Naive thymus-derived CD4-positive, alpha-beta T cell (primary cell): ENCODE measurements at regions not wholly inside any gene's neighbourhood (a gene's known extent, or its start where the extent isn't known, plus 50 kb on each side); places are given as distances from the start of the nearest gene placed in this dataset.

ENCODE experiments used
- ATAC-seq: fragments of 150-1000 bp; cut with Tn5 transposase; 2 replicates; pipeline ENCODE4 v1.10.0; 2021; ENCODE audit warnings: mild to moderate bottlenecking, moderate library complexity
- CTCF ChIA-PET: fragments of 350-600 bp; sonication (Branson Sonifier 250); formaldehyde crosslinking; loops from one replicate; lab custom pipeline; 2021; ENCODE audit warnings: antibody characterized with exemption; lab: Charles Lee
- POLR2A ChIA-PET: fragments of 350-600 bp; sonication (Branson Sonifier 250); formaldehyde crosslinking; loops from one replicate; lab custom pipeline; 2021; ENCODE audit warnings: antibody characterized with exemption, inconsistent platforms; lab: Charles Lee
- DNase-seq, 9 donors: peaks; one replicate each; pipeline versions ENCODE4 v3.0.0 to v3.0.0-alpha.2; 2020 to 2022; ENCODE audit warnings: mixed read lengths in 1 of 9
- H3K27ac ChIP-seq: one replicate; pipeline ENCODE4 v1.7.0; 2013; ENCODE audit warnings: mild to moderate bottlenecking, low read depth, low read length, moderate library complexity
- H3K27me3 ChIP-seq, 2 donors: one replicate each; pipeline ENCODE4 v1.7.0; 2013; ENCODE audit warnings: low read length in 2 of 2, mild to moderate bottlenecking in 2 of 2, moderate library complexity in 2 of 2; ENCODE audit not compliant: control insufficient read depth in 2 of 2, insufficient read depth in 2 of 2
- H3K36me3 ChIP-seq, 3 experiments: 1 replicate in 2 of 3; 2 replicates in 1 of 3; pipeline ENCODE4 v1.7.0; 2013; ENCODE audit warnings: low read length in 3 of 3, mild to moderate bottlenecking in 3 of 3, moderate library complexity in 1 of 3; ENCODE audit not compliant: insufficient read depth in 3 of 3, control insufficient read depth in 2 of 3
- H3K4me1 ChIP-seq, 2 donors: one replicate each; pipeline ENCODE4 v1.7.0; 2013; ENCODE audit warnings: low read length in 2 of 2, mild to moderate bottlenecking in 2 of 2, moderate library complexity in 1 of 2; ENCODE audit not compliant: control insufficient read depth in 2 of 2, insufficient read depth in 2 of 2
- H3K4me3 ChIP-seq: 2 replicates; pipeline ENCODE4 v1.7.0; 2013; ENCODE audit warnings: mild to moderate bottlenecking, low read length
- H3K9me3 ChIP-seq, 3 experiments: 1 replicate in 2 of 3; 2 replicates in 1 of 3; pipeline ENCODE4 v1.7.0; 2013; ENCODE audit warnings: low read length in 3 of 3; ENCODE audit not compliant: control insufficient read depth in 2 of 3
- H3K27ac Mint-ChIP-seq, 9 donors: one replicate each; pipeline ENCODE4 v1.8.0; 2020 to 2022; ENCODE audit warnings: mixed read lengths in 9 of 9, mild to moderate bottlenecking in 8 of 9, moderate library complexity in 5 of 9, inconsistent platforms in 2 of 9
- H3K27me3 Mint-ChIP-seq, 5 donors: one replicate each; pipeline ENCODE4 v1.8.0; 2021 to 2022; ENCODE audit warnings: mixed read lengths in 5 of 5, mild to moderate bottlenecking in 1 of 5
- H3K36me3 Mint-ChIP-seq, 5 donors: one replicate each; pipeline ENCODE4 v1.8.0; 2020 to 2022; ENCODE audit warnings: mixed read lengths in 5 of 5, mild to moderate bottlenecking in 3 of 5, inconsistent platforms in 1 of 5
- H3K4me1 Mint-ChIP-seq, 7 donors: one replicate each; pipeline ENCODE4 v1.8.0; 2020 to 2022; ENCODE audit warnings: mixed read lengths in 7 of 7, mild to moderate bottlenecking in 3 of 7, inconsistent platforms in 1 of 7
- H3K4me3 Mint-ChIP-seq, 10 donors: one replicate each; pipeline ENCODE4 v1.8.0; 2020 to 2022; ENCODE audit warnings: mild to moderate bottlenecking in 10 of 10, mixed read lengths in 10 of 10, moderate library complexity in 6 of 10, inconsistent platforms in 2 of 10
- H3K9me3 Mint-ChIP-seq, 11 donors: one replicate each; pipeline ENCODE4 v1.8.0; 2020 to 2022; ENCODE audit warnings: mixed read lengths in 11 of 11, mild to moderate bottlenecking in 4 of 11, inconsistent platforms in 1 of 11, moderate library complexity in 1 of 11
- intact Hi-C, 2 donors: fragments of 100-400 bp; cut with micrococcal nuclease; formaldehyde crosslinking; loops; one replicate each; pipeline ENCODE4 v1.15.1; 2023

DNA sequence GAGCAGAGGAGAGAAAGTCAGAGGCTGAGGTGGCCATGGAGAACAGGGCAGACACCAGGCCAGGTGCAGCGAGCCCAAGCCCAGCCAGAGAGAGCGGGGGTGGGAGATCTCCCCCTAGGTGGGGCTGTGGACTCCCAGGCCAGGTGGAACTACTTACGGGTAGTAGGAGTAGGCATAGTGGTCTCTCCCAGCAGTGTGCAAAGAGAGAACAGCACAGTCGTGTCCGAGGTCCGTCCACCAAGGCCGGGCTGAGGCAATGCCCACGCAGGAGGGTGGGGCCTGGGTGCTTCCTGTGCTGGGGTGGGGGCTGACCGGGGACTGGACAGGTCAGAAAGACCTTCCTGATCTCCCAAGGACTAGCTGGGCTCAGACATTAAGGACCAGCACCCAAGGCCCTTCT lies 263.7 kb downstream of the PTPRU start:
- DNase-seq (no peak), ATAC-seq (no peak)
- Histone ChIP-seq H3K27ac (no peak overlapping the region), H3K4me1 (no peaks in the 10 kb centered on the region), H3K4me3 (no peak overlapping the region), H3K27me3 (no peaks in the 10 kb centered on the region), H3K9me3 (peaks cover 0 to 14% (median 0%) of the 10 kb centered on the region in 3 experiments), H3K36me3 (no peaks in the 10 kb centered on the region)
- POLR2A ChIA-PET, result no interaction called here
- Mint-ChIP-seq H3K4me3 (no peak overlapping the region), H3K27me3 (peaks cover 14 to 63% (median 43%) of the 10 kb centered on the region in 5 donors), H3K27ac (no peak overlapping the region), H3K4me1 (peaks cover 0 to 2% (median 0%) of the 10 kb centered on the region in 7 donors), H3K9me3 (peaks cover 0 to 22% (median 10%) of the 10 kb centered on the region in 11 donors), H3K36me3 (peaks cover 0 to 10% (median 0%) of the 10 kb centered on the region in 5 donors)
- intact Hi-C loops, result no loop called here
- CTCF ChIA-PET, result no interaction called here

DNA sequence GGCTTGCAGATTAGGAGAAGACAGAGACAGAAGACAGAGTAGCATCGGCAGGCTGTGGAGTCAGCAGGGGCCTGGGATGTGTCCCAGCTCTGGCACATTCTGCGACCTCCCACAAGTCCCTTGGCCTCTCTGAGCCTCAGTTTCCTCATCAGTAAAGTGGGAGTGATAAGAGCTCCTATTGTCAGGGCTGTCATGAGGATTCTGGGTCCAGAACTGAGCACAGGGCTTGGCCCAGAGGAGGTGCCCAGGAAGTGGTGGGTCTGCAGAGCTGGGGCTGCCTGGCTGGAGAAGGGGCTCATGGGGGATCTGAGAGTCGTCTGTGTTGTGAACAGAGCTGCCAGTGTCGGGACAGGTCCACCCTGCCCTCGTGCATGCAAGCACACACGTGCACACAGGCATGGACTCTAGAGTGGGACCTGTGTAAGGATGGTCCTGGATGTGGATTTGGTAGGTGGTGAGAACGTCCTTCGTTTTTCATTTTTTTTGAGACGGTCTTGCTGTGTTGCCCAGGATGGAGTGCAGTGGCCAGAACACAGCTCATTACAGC lies 262.9 kb downstream of the PTPRU start:
- intact Hi-C loops, result no loop called here
- H3K4me3 ChIP-seq, result no peak overlapping the region
- Mint-ChIP-seq H3K36me3 (peaks cover 0 to 13% (median 0%) of the 10 kb centered on the region in 5 donors), H3K4me3 (no peak overlapping the region), H3K27ac (no peak overlapping the region), H3K4me1 (peaks cover 0 to 2% (median 0%) of the 10 kb centered on the region in 7 donors), H3K9me3 (peaks cover 0 to 31% (median 13%) of the 10 kb centered on the region in 11 donors), H3K27me3 (peaks cover 16 to 57% (median 34%) of the 10 kb centered on the region in 5 donors)
- CTCF ChIA-PET, result no interaction called here
- H3K27ac ChIP-seq, result no peak overlapping the region
- H3K9me3 ChIP-seq, result peaks cover 0 to 14% (median 0%) of the 10 kb centered on the region in 3 experiments
- H3K36me3 ChIP-seq, result no peaks in the 10 kb centered on the region
- no peaks in the 10 kb centered on the region for H3K27me3 ChIP-seq
- DNase-seq, result no peak
- POLR2A ChIA-PET, result no interaction called here
- ATAC-seq, result no peak
- no peaks in the 10 kb centered on the region for H3K4me1 ChIP-seq

- DNase-seq (no peak), ATAC-seq (no peak)
- Mint-ChIP-seq H3K4me1 (peaks cover 0 to 2% (median 0%) of the 10 kb centered on the region in 7 donors), H3K4me3 (no peak overlapping the region), H3K27ac (no peak overlapping the region), H3K9me3 (peaks cover 0 to 31% (median 17%) of the 10 kb centered on the region in 11 donors), H3K27me3 (peaks cover 16 to 52% (median 31%) of the 10 kb centered on the region in 5 donors), H3K36me3 (peaks cover 0 to 13% (median 0%) of the 10 kb centered on the region in 5 donors)
- Histone ChIP-seq H3K9me3 (peaks cover 0 to 14% (median 0%) of the 10 kb centered on the region in 3 experiments), H3K4me1 (no peaks in the 10 kb centered on the region), H3K27ac (no peak overlapping the region), H3K27me3 (no peaks in the 10 kb centered on the region), H3K36me3 (no peaks in the 10 kb centered on the region), H3K4me3 (no peak overlapping the region)
- intact Hi-C loops, result no loop called here
- ChIA-PET CTCF (no interaction called here), POLR2A (no interaction called here)
Observed at GRCh38 chr1:29498126-29499103, 262.1 kb downstream of the PTPRU start.

- no peak for DNase-seq
- peaks cover 0 to 13% (median 0%) of the 10 kb centered on the region in 5 donors for H3K36me3 Mint-ChIP-seq
- peaks cover 0 to 28% (median 17%) of the 10 kb centered on the region in 11 donors for H3K9me3 Mint-ChIP-seq
- Histone ChIP-seq H3K4me3 (no peak overlapping the region), H3K27me3 (no peaks in the 10 kb centered on the region), H3K4me1 (no peaks in the 10 kb centered on the region), H3K27ac (no peak overlapping the region), H3K36me3 (no peaks in the 10 kb centered on the region), H3K9me3 (peaks cover 0 to 14% (median 0%) of the 10 kb centered on the region in 3 experiments)
- peaks cover 0 to 2% (median 0%) of the 10 kb centered on the region in 7 donors for H3K4me1 Mint-ChIP-seq
- intact Hi-C loops, result no loop called here
- ChIA-PET CTCF (no interaction called here), POLR2A (no interaction called here)
- no peak for ATAC-seq
- no peak overlapping the region for H3K4me3 Mint-ChIP-seq
- peaks cover 16 to 44% (median 24%) of the 10 kb centered on the region in 5 donors for H3K27me3 Mint-ChIP-seq
- H3K27ac Mint-ChIP-seq, result no peak overlapping the region
Observed at GRCh38 chr1:29497395-29498125, 261.2 kb downstream of the PTPRU start.

GRCh38 chr1:29496701-29497100 lies 260.4 kb downstream of the PTPRU start:
- Histone ChIP-seq H3K27me3 (no peaks in the 10 kb centered on the region), H3K4me3 (no peak overlapping the region), H3K9me3 (peaks cover 0 to 14% (median 0%) of the 10 kb centered on the region in 3 experiments), H3K4me1 (no peaks in the 10 kb centered on the region), H3K27ac (no peak overlapping the region), H3K36me3 (no peaks in the 10 kb centered on the region)
- no peak for ATAC-seq
- Mint-ChIP-seq H3K4me3 (no peak overlapping the region), H3K27ac (no peak overlapping the region), H3K36me3 (peaks cover 0 to 13% (median 0%) of the 10 kb centered on the region in 5 donors), H3K4me1 (peaks cover 0 to 2% (median 0%) of the 10 kb centered on the region in 7 donors), H3K9me3 (peaks cover 0 to 28% (median 17%) of the 10 kb centered on the region in 11 donors), H3K27me3 (peaks cover 14 to 44% (median 23%) of the 10 kb centered on the region in 5 donors)
- intact Hi-C loops, result no loop called here
- DNase-seq, result no peak
- CTCF ChIA-PET, result no interaction called here
- POLR2A ChIA-PET, result no interaction called here

DNA sequence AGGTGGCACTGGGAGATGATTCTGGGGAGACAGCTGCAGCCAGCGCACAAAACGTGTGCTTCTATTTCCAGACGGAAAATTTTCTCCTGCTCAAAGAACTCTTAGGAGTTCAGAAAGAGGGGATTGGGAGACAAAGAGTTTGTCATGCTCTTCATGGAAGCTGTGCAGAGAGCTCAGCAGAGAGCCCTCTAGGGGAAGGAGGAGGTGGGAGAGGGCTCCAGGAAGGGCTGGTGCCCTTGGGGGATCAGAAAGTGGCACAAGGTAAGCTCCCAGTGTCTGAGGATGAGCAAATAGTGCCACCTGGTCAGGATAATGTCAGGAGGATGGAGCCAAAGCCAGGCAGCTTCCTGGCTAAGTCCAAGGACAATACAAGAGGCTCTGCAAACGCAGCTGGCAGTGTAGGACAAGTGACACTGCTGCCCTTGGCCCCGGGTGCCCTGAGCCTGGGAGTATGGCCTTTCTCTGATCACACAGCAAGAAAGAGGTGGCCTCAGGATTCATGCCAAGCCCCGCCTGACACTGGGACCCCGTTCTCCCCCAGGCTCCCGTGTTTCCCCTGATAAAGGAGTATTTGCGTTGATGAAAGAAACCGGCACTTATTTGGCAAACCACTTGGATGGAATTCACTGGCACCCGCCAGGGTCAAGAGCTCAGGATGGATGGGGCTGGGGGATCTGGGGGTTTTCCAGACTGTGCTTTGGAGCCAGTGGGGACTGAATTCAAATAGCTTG lies 254.0 kb downstream of the PTPRU start:
- DNase-seq (no peak), ATAC-seq (no peak)
- H3K4me1 Mint-ChIP-seq, result no peaks in the 10 kb centered on the region
- POLR2A ChIA-PET, result no interaction called here
- Histone ChIP-seq H3K4me3 (no peak overlapping the region), H3K36me3 (no peaks in the 10 kb centered on the region), H3K27ac (no peak overlapping the region), H3K9me3 (no peaks in the 10 kb centered on the region), H3K4me1 (no peaks in the 10 kb centered on the region), H3K27me3 (no peaks in the 10 kb centered on the region)
- H3K9me3 Mint-ChIP-seq, result peaks cover 0 to 12% (median 3%) of the 10 kb centered on the region in 11 donors
- no peak overlapping the region for H3K27ac Mint-ChIP-seq
- H3K36me3 Mint-ChIP-seq, result peaks cover 0 to 3% (median 0%) of the 10 kb centered on the region in 5 donors
- H3K4me3 Mint-ChIP-seq, result no peak overlapping the region
- intact Hi-C loops, result no loop called here
- CTCF ChIA-PET, result no interaction called here
- H3K27me3 Mint-ChIP-seq, result peaks cover 4 to 17% (median 11%) of the 10 kb centered on the region in 5 donors
